ENCODE measurements at regions not wholly inside any gene's neighbourhood (a gene's known extent, or its start where the extent isn't known, plus 50 kb on each side); places are given as distances from the start of the nearest gene placed in this dataset.

DNA sequence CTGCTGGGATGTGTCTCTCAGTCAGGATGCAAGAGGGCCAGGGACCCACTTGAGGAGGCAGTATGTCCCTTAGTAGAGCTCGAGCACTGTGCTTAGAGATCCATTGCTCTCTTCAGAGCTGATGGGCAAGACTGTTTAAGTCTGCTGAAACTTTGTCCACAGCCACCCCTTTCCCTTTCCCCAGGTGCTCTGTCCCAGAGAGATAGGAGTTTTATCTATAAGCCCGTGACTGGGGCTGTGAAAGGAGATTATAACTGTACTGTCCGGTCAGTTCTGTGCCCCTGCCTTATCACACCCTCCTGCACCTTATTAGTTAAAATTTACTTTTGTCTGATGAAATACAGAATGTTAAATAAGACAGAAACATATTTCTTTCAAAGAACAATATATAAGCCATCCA, 378.4 kb downstream of the PABPC4L start:
- TF ChIP-seq, protein P1, sequence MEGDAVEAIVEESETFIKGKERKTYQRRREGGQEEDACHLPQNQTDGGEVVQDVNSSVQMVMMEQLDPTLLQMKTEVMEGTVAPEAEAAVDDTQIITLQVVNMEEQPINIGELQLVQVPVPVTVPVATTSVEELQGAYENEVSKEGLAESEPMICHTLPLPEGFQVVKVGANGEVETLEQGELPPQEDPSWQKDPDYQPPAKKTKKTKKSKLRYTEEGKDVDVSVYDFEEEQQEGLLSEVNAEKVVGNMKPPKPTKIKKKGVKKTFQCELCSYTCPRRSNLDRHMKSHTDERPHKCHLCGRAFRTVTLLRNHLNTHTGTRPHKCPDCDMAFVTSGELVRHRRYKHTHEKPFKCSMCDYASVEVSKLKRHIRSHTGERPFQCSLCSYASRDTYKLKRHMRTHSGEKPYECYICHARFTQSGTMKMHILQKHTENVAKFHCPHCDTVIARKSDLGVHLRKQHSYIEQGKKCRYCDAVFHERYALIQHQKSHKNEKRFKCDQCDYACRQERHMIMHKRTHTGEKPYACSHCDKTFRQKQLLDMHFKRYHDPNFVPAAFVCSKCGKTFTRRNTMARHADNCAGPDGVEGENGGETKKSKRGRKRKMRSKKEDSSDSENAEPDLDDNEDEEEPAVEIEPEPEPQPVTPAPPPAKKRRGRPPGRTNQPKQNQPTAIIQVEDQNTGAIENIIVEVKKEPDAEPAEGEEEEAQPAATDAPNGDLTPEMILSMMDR (IDR thresholded peaks at IDR 0.05) = no peak
- TF ChIP-seq POLR2A (IDR thresholded peaks at IDR 0.05) (no peak), POLR2AphosphoS5 (IDR thresholded peaks at IDR 0.05) (no peak)

Measured in upper lobe of left lung (tissue), 4 donors.